HG02981 (cell line): ENCODE measurements at regions not wholly inside any gene's neighbourhood (a gene's known extent, or its start where the extent isn't known, plus 50 kb on each side); places are given as distances from the start of the nearest gene placed in this dataset.
A peak's percentile ranks its signal among the peaks of the same experiment; 100 is the strongest.

Source experiments
- ATAC-seq: cut with Tn5 transposase; IDR thresholded peaks from one replicate; pipeline ENCODE4 v1.9.1; 2021; ENCODE audit warnings: mild to moderate bottlenecking, moderate library complexity; ENCODE audit not compliant: unreplicated experiment

DNA sequence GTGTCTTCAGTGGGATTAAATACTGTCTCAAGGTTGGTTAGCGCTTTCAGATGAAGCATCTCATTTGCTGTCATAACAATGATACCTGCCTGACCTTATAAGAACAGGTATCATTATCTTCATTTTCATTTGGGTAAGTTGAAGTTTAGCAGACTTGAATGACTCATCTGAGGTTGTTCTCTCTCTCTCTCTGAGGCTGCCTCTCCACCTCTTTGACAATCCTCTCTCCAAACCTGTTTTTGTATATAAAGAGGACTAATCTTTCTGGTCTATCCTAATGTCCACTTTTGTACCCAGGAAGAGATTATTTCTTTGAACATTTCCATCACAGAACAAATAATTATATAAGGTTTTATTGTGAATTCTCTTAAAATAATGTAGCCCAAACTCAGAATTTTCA lies 291.4 kb downstream of the KLF6 start:
- ATAC-seq = no peak

DNA sequence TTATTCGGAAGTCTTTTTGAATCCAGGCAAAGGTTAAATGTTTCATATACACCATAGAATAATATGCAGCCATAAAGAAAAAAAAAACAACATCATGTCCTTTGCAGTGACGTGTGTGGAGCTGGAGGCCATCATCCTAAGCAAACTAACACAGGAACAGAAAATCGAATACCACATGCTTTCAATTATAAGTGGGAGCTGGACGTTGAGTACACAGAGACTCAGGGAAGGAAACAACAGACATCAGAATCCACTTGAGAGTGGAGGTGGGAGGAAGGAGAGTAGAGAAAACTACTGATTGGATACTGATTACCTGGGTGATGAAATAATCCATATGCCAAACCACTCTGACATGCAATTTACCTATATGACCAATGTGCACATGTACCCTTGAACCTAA lies 293.4 kb downstream of the KLF6 start:
- ATAC-seq = no peak

DNA sequence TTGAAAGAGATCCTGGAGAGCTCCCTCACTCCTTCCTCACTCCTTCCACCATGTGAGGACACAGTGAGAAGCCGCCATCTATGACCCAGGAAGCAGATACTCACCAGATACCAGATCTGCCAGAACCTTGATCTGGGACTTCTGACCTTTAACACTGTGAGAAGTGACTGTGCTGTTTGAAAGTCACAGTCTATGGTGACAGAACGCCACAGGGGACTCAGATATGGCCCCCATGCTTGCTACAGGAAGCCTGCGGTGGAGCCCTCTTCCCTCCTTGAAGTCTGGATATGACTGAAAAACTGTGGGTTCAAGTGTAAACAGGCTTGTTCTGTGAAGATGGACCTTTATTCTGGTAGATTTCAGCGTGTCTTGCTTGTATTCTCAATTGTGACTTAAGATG lies 297.8 kb downstream of the KLF6 start:
- no peak for ATAC-seq

DNA sequence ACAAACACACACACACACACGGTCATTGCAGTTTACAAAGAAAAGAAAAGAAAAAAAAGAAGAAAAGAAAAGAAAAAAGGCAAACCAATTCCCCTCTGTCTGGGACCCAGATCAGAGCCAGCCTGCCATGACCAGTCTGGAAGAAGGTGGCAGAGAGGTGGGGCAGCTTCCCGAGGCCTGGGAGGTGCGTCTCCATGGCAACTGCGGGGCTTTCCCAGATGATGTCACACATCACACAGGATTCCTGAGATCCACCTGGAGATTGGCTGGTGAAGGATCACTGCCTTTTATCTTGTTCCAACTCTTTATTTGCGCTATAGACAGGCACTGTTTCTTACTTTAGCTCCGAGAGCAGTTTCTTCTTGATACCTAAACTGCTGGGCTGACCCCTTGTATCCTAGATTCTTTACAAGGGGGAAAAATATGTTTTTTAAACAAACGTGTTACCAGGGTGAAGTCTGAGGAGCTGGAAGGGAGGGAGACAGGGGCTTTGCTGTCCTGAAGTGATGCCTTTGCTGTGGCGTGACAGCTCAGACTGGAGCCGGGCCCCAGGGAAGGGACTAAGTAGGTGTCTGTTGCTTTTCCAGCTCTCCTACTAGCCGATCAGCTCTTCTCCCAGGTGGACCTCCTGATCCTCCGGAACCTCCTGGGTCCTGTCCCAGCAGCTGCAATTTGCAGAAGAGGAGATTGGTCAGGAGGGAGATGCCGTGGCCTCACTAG lies 298.5 kb downstream of the KLF6 start:
- ATAC-seq = no peak

DNA sequence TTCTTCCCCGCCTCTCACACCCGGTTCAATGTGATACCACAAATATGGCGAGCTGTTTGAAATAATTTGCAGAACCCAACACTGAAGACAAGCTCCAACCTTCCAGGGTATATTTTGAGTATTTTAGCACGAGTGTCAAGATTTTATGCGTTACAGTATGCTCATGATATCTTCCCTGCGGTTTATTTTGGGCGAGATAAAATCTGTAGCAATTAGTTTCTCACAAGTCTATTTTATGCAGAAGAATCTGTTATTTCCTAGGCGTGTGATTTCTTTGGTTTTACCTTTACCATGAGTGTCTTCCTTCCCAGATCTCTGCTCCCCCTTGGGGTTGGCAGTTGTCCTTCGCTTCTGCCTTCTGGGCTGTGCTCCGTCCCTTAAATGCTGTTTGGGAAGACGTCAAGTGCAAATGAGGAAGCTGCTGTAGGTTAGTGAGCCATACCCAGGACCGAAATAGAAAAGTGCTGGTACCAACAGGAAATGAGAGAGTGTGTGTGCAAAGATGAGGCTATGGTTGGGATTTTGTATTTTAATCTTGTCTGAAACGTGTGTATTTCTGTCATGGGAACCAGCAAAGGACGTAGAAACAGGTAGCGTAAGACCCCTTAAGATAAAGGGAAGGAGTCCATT lies 299.8 kb downstream of the KLF6 start:
- ATAC-seq = no peak

DNA sequence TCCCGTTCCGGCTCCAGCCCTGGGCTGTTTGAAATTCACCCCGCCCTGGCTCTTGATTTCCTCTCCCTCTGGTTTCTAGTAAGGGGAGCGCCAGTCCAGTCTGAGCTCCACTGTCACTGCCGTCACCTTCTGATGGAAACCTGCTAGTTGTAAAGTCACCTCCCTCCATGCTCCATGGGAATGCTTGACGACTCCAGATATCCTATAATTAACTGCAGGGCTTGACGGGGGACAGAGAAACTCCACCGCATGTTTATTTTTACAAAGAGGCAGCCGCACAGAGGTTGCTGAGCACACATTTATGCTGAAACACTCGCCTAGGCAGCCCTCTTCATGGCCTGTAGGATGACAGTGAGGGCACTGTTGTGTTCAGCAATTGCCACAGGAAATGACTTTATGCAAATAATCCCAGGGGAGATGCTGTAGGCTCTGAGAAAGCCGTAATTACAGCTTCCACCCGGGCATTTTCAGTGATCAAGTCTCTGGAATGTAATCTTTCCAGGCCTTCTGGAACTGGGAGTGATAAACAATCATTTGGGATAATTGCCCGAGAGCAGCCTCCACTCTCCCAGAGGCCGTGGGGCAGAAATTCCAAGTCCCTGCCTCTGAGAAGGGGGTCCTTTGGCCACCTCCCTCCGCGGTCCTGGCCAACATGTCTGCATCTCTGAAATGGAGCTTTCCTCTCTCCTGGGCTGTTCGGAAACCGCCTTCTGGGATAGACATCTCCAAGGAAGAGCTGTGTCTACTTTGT lies 300.5 kb downstream of the KLF6 start:
- peak; percentile 88 for ATAC-seq

DNA sequence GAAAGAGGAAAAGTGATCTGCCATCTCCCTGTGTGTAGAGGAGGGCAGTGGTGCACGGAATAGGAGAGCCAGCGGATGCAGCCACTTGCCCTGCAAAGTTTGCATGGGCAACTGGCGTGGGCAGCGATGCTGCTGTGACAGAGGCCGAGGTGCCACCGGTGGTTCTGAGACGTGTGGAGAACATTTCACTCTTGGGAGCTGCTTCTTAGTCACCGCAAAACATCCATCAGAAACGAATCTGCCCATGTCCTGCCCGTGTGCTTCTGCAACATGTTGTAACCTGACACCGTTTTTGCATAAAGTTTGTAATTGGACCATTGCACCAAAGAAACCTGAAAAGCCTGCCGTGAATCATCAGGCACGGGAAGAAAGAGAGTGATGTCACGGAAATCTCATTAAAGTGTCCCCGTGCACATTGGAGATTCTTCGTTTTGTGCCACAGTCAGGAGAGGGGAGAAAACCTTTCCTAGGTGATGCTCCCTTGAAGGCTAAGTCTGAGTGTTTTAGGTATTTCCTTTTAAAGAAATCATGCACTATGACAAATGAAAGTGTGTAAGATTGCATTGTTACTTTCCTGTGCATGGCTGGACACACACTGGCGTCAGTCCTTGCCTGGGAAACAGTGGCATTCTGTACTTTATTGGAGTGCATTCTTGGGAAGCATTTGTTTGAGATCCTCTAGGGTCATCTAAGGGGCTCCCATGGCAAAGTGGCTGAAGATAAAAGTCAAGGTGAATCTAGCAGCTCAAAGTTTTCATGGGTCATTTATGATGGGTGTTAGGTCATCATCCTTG lies 302.6 kb downstream of the KLF6 start:
- no peak for ATAC-seq

DNA sequence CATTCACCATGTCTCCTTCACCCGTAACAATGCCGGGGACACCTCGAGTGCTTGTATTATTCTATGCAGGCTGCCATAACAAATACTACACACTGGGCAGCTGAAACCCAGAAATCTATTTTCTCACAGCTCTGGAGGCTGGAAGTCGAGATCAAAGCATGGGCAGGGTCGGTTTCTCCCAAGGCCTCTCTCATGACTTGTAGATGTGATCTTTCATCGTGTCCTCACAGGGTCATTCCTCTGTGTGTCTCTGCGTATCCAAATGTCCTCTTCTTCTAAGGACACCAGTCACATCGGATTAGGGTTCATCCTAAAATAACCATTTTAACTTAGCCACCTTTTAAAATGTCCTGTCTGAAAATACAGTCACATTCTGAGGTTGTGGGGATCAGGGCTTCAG lies 303.5 kb downstream of the KLF6 start:
- ATAC-seq = no peak

DNA sequence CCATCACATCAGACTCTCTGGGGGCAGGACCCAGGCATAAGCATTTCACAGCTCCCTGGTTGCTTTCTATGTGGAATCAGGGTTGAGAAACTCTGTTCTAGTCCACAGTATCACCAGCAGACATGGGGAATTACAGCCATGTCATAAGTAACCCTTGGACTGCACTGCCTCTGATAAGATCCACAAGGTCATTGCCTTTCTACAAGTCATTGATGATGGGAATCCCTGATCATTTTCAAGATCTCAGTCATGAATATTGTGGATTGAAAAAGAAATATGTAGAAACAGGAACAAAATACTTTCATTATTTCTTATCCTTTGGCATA lies 304.1 kb downstream of the KLF6 start:
- ATAC-seq = no peak

DNA sequence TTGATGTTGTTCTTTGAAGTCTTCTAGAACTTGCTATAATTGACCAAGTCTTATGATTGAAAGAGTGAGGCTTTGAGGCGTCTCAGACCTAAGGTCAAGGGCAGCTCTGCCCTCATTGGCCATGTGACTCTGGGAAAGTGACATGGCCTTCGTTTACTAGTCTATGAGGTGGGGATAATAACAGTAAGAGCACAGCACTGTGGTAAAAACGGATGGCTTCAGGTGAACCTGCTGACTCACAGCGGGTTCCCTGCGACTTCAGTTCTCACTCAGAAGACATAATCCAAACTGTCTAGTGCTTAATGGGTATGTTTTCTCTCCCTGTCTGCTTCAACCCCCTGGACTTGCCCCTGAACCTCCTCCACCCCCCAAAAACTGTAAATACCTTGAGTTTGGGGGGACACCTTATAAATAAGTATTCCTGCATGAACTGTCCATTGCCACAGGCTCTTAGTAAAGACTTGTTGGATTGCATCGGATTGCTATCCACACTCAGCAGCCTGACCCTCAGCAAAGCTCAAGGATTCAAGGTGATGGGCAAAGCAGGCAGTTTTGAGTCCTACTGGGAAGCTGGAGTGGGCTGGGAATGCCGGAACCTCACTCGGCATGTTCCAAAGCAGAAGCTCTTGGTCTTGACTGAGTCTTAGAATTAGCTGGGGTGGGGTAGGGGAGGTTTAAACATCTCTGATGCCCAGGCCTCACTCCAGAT lies 304.6 kb downstream of the KLF6 start:
- no peak for ATAC-seq

DNA sequence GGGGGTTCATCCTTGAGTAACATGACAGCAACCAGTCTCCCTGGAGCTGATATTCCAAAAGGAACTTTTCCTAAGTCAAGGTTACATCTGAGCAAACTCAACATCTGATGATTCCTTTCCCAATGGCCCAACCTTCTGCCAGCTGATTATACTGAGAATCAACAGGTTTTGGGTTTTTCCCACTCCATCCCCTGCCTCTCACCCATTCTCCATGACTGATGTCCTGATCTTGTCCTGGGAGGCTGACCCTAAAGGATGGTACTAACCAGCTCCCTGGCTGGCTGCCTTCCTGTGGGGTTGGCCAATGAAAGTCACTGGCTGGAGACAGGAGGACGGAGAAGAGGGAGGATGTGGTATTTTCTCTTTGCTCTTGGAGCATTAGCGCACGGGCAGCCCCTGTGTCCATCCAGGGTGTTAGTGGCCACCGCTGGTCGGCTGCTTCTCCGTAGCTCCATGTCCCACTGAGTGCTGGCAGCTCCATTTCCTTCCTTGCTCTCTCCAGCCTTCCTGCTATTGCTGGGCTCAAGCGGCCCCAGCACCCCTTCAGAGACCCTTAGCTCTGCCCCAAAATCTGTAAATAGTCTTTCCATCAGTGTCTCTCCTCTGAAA lies 306.2 kb upstream of the PITRM1 start:
- ATAC-seq = no peak

DNA sequence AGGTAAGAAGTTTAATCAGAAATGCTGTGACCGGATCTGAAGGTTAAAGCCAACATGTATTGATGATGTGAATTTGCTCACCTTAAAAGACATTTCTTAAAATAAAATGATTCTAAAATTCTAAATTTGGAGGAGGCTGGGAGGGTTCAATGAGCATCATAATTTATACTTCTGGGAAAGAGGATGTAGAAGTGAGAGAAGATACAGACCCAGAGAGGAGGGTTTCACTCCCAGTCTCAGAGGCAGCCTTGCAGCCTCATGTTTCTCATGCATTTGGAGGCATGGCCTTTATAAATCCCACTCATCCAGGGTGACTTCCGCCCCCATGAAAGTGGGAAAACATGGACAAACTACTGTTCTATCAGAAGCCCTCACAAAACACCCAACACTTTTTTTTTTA lies 305.6 kb upstream of the PITRM1 start:
- peak; percentile 54 for ATAC-seq

DNA sequence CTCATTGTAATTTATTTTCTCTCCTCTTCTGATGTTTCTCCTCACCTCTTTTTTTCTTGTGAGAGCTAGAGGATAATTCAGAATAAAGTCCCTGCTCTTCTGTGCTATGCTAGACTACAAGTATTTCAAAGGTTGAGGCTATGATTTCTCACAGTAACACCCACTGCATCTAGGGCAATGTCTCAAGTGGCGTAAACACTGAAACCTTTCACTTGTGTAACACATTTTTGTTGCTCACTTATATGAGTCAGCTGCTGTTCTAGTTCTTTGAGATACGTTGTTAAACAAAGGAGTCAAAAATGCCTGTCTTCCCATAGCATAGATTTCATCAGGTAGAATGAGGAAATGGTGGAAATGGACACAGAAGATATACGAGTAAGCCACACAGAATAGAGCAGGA lies 305.1 kb upstream of the PITRM1 start:
- peak; percentile 45 for ATAC-seq

DNA sequence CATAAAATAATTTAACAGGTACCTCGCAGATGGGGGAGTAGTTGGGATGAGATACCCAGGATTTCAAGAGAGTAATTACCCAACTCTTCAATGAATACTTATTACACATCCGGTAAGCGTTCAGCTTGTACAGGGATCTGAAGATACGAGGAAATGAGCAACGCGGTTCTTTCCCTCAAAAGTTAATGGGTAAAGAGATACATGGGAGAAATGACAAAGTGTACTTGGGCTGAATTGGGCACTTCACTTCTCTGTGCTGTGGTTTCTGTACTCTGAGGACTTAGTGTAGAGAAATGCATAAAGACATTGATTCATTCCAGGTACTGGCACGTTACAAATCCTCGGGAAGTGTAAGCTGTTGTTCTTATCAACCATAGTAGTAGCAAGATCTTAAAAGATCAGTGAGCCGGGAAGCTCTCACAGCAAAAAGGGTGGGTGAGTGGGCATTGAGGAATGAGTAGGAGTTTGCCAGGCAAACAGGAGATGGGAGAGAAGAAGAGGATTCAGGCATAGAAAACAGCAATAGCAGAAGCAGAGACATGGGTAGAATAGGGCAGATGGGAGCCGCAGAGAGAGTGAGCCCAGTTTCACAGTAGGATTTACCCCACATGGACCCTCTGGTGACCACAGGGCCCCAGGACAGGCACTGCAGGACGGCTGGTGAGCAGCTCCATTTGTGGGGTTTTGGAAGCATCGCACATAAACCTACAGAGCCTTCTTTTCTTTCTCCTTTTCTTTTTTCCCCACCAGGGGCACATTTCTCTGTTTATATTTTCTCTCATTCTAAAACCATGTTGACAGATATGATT lies 304.3 kb upstream of the PITRM1 start:
- ATAC-seq = no peak

DNA sequence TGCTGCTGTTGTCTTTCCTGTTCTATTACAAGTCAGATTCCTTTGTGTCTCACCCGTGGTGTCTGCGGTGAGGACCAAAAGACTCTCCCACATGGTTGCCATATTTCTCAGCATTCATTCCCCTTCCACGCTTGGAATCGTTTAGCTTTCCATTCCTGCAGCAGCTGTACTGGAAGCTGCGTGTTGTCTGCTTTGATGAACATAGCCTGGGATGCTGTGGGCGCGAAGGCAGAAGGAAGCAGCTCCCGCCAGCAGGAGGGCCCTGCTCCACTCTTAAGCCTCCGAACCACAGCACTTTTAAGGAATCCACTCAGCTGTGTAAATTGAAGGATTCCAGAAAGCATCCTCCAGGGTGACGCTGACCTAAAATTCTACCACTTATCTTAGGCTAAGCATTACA lies 303.6 kb upstream of the PITRM1 start:
- no peak for ATAC-seq

DNA sequence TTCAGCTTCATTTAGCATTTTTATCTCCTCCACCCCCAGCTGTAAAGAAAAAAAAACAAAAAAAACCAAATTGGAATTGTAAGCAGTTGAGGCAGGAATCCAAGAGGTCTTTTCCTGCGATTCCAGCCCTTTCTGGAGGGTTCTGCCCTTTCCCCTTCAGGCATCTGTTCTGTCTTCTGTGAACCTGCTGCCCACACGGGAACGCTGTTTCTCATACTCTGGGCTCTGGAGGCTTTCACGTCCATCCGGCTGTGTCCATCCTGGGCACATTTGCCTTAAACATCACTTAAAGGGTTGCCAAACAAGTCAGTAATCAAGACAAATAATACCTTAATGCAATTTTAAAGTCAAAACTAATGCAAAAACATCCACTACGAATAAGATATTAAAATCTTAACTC lies 302.8 kb upstream of the PITRM1 start:
- no peak for ATAC-seq

DNA sequence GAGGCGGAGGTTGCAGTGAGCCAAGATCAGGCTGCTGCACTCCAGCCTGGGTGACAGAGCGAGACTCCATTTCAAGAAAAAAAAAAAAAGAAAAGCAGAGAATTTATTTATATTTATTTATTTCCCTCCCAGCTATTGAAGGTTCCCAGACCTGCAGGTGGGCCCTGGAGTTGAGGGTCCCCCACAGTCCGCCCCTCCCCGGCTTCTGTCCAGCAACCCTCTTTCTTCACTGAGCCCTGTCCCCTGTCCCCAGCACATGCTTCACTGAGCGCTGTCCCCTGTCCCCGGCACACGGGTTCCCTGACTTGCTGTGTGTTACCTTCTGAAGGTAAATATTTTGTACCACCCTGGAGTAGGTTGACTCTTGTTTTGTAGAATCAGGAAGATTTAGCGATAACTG lies 301.7 kb upstream of the PITRM1 start:
- no peak for ATAC-seq

DNA sequence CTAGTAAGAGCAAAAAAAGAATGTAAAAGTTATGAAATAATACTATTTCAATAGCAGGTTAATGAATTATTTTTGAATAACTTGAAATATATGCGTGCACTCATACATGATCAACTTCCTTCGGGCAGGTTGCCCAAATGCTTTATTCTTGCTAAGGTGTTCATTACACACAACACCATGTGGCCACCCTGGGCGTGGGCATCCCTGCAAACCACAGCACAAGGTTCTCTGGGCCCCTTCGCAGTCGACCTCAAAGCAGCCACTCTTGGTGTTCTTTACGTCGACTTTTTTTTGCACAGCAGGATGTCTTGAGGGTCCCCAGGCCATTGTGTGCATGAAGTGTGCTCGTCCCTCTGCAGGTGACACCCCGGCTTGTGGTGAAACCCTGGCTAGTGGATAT lies 300.7 kb upstream of the PITRM1 start:
- no peak for ATAC-seq

DNA sequence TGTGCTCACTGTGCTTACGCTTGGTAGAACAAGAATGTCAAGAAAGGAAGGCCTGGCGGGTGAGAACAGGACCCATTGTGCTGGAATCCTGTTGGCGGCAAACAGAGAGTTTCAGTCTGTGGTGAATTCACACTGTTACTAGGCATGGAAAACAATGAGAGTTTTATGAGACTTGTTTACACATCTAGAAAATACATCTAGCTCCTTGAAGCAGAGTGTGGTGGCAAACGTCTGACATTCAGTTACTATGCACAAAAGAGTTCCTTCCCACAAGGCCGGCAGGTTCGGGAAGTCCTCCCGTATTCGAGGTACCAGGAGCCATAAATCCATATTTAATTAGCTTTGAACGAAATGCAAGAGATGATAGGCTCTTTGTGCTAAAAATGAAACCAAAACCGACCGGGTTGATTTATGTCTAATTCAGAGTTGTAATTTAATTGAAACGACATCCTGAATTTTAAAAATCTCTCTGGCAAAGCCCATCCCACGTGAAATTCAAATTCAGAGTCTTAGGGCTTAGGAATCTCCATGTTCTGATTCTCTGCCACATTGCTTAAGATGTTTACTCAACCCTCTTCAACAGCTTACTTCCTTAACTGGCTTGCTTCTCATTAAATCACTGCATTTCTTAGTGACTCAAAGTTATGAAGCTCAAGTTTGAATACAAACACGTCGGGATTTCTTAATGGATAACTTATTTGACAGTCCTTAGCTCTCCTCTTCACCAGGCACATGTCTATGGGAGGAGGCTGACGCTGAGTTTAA lies 299.9 kb upstream of the PITRM1 start:
- ATAC-seq = no peak
